BJ (cell line): ENCODE measurements at regions not wholly inside any gene's neighbourhood (a gene's known extent, or its start where the extent isn't known, plus 50 kb on each side); places are given as distances from the start of the nearest gene placed in this dataset.

Experiments
- CTCF ChIA-PET: fragments of 350-600 bp; formaldehyde crosslinking; extraction: SDS; loops from one replicate; lab custom pipeline; 2021; ENCODE audit warnings: antibody characterized with exemption, inconsistent platforms; lab: Yijun Ruan, JAX
- POLR2A ChIA-PET: fragments of 300-600 bp; sonication (Branson Sonifier 250); formaldehyde crosslinking; extraction: SDS; loops from one replicate; lab custom pipeline; 2021; ENCODE audit warnings: antibody characterized with exemption; lab: Charles Lee
- DNase-seq: peaks from one replicate; pipeline ENCODE4 v3.0.0-alpha.2; 2011; ENCODE audit warnings: low read depth
- H3K27me3 ChIP-seq: 2 replicates; pipeline ENCODE4 v1.6.0; 2011; ENCODE audit warnings: low read length; ENCODE audit not compliant: control insufficient read depth, insufficient read depth
- H3K36me3 ChIP-seq: 2 replicates; pipeline ENCODE4 v1.5.1; 2011; ENCODE audit warnings: low read length; ENCODE audit not compliant: control insufficient read depth, insufficient read depth
- H3K4me3 ChIP-seq: 2 replicates; pipeline ENCODE4 v1.5.1; 2011; ENCODE audit warnings: low read depth, mild to moderate bottlenecking, control low read depth, low read length
- TF ChIP-seq, protein P1 (sequence below): IDR thresholded peaks from 2 replicates; pipeline ENCODE4 v1.5.1; 2011; ENCODE audit warnings: low read depth, mild to moderate bottlenecking, control low read depth, inconsistent platforms, low read length, moderate library complexity; ENCODE audit not compliant: insufficient read depth

DNA sequence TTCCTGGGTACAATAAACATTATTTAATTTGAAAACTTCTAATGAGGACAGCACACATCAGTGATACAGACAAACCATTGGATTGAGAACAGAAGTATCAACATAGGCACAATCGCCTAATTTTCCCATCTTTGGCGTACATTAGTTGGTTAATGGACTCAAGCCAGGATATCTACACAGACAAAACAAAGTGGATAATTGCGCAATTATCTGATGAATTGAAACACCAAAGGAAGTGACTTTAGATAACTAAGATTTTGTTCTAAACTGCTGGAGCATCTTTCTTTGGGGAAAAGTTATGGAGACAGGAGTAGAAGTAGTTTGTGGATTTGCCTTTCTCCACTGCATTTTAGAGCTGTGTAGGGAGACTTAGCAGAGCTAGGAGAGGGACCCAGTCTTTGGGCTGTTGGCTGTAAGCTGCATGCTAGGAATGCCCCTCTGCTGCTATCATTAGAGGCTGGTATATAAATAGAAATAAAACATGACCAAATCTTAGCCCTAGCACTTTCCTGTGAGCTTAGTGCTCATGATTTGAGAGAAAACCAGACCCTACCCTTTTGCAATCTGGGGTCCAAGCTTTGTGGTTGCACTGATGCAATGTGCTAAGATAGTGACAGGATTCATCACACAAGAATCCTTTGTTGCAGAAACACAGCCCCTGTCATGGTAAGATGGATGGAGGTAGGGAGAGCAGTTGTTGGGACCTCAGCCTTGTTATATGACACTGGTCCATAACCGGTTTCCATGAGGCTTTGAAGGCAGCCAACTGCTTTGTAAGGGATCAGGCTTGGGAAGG lies 264.5 kb upstream of the PIK3C3 start:
- ChIA-PET CTCF (no interaction called here), POLR2A (no interaction called here)
- no peaks in the 10 kb centered on the region for H3K27me3 ChIP-seq
- H3K4me3 ChIP-seq, result no peak overlapping the region
- TF ChIP-seq, protein P1, sequence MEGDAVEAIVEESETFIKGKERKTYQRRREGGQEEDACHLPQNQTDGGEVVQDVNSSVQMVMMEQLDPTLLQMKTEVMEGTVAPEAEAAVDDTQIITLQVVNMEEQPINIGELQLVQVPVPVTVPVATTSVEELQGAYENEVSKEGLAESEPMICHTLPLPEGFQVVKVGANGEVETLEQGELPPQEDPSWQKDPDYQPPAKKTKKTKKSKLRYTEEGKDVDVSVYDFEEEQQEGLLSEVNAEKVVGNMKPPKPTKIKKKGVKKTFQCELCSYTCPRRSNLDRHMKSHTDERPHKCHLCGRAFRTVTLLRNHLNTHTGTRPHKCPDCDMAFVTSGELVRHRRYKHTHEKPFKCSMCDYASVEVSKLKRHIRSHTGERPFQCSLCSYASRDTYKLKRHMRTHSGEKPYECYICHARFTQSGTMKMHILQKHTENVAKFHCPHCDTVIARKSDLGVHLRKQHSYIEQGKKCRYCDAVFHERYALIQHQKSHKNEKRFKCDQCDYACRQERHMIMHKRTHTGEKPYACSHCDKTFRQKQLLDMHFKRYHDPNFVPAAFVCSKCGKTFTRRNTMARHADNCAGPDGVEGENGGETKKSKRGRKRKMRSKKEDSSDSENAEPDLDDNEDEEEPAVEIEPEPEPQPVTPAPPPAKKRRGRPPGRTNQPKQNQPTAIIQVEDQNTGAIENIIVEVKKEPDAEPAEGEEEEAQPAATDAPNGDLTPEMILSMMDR, result no peak
- no peak for DNase-seq
- H3K36me3 ChIP-seq, result no peaks in the 10 kb centered on the region

DNA sequence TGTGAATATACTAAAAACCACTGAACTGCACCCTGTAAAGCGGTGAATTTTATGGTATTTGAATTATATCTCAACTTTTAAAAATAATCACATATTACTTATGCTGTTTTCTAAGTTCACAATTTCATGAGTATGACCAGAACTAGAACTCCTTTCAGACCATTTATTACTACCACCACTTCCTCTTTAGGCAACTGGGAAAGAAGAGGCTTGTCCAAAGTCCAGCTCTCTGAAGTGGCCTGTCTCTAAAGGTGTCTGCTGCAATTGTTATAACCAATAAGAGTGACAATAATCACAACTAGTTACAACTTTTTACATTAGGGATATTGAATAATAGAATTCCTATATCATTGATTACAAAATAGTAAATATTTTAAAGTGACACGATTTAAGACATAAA lies 267.9 kb upstream of the PIK3C3 start:
- TF ChIP-seq, protein P1, result no peak
- no peak for DNase-seq
- no peaks in the 10 kb centered on the region for H3K27me3 ChIP-seq
- no peak overlapping the region for H3K4me3 ChIP-seq
- CTCF ChIA-PET, result no interaction called here
- H3K36me3 ChIP-seq, result no peaks in the 10 kb centered on the region
- POLR2A ChIA-PET, result no interaction called here

DNA sequence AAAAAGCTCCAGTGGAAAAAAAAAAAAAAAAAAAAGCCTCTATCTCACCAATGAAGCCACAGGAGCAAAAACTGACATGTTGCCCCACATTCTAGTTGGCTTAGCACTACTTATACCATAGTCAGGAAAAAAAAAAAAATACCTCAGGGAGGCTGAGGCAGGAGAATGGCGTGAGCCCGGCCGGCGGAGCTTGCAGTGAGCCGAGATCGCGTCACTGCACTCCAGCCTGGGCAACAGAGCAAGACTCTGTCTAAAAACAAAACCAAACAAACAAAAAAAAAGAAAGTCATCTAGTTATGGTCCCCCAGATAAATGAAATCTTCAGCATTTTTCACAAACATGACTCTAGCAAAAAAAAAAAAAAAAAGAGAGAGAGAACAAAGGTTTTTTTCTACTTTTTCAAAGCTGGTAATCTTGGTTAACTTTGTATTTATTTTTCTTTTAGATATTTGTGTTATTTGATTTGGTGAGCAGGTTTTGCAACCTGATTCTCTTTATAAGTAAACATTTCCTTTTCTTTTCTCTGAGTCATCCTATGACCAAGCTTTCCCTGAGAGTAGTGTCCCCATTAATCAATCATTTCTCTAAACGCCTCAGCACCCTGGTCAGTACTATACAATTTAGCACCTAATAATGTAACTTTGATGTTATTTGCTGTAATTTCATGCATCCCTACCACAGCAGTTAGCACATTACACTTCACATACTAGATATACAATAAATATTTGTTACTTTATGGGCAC lies 273.7 kb upstream of the PIK3C3 start:
- CTCF ChIA-PET, result no interaction called here
- Histone ChIP-seq H3K27me3 (no peaks in the 10 kb centered on the region), H3K36me3 (no peaks in the 10 kb centered on the region), H3K4me3 (no peak overlapping the region)
- TF ChIP-seq, protein P1, result no peak
- POLR2A ChIA-PET, result no interaction called here
- DNase-seq, result no peak

DNA sequence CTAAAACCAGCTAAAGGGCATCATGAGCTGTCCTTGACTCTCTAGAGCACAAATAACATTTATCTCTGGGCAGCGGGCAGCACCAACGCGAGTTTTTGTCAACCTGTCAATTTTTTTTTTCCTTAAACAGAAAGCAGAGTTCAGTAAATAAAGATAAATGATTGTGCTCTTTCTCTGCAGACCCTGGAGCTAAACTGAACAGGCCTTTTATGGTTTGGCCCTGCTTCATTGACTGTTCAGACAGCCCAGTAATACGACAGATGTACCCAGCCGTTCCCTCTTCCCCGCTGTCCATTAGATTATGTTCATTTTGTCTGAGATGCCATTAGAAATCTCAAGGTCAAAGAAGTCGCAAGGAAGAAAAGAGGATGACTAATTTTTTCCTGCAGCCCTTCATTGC lies 280.5 kb upstream of the PIK3C3 start:
- H3K4me3 ChIP-seq, result no peak overlapping the region
- no peak for DNase-seq
- TF ChIP-seq, protein P1, result no peak
- ChIA-PET CTCF (no interaction called here), POLR2A (no interaction called here)
- H3K27me3 ChIP-seq, result no peaks in the 10 kb centered on the region
- no peaks in the 10 kb centered on the region for H3K36me3 ChIP-seq

DNA sequence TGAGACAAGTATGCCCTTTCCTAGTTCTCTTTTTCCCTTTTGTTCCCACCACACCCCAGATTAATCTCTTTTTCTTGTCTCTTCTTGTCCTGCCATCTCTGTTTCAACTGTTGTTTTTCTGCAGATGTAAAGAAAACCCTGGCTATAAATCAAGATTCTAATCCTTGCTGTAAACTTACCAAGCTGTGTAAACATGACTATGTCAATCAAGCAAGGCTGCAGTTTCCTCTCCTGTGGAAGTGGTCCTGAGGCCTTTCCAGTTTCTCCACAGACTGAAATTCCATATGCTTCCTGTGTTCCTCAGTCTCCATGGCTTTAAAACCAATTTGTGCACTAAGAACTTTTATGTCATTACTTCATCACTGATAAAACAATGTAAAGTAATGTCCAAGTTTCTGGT lies 288.8 kb upstream of the PIK3C3 start:
- TF ChIP-seq, protein P1, result no peak
- H3K27me3 ChIP-seq, result no peaks in the 10 kb centered on the region
- H3K4me3 ChIP-seq, result no peak overlapping the region
- ChIA-PET CTCF (no interaction called here), POLR2A (no interaction called here)
- no peaks in the 10 kb centered on the region for H3K36me3 ChIP-seq
- no peak for DNase-seq
